Panc1 (cell line): ENCODE measurements at regions not wholly inside any gene's neighbourhood (a gene's known extent, or its start where the extent isn't known, plus 50 kb on each side); places are given as distances from the start of the nearest gene placed in this dataset.

Experiments used
- POLR2AphosphoS5 ChIP-seq: IDR thresholded peaks from 2 replicates; pipeline ENCODE4 v1.6.1; 2012; ENCODE audit warnings: mild to moderate bottlenecking, low read depth, low read length, moderate library complexity
- SIN3A ChIP-seq: IDR thresholded peaks from 2 replicates; pipeline ENCODE4 v1.6.1; 2012; ENCODE audit warnings: low read depth, mild to moderate bottlenecking, low read length, moderate library complexity, borderline replicate concordance; ENCODE audit not compliant: insufficient read depth

DNA sequence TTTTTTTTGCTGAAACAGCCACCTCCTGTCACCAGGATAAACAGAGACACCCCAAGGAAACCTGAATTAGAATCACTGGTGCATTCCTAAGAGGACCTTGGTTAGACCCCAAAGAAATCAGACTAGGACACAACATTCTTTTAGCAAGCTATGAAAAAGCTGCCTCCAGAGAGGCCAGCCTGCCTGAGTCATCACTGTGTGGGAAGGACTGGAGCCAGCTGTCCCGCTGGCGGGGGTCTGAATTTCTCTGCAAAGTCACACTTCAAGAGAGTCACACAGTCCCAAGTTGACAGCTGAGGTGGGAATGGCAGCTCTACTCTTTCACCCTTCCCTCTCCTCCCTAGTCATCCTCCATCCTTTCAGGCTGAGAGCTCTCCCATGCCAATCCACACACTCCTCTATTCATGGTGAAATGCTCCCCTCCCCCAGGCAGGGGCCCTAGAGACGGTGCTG lies 405.0 kb upstream of the POU3F1 start:
- TF ChIP-seq SIN3A, result no peak
- no peak for TF ChIP-seq POLR2AphosphoS5
